Liver (tissue), 3 donors: ENCODE measurements at regions not wholly inside any gene's neighbourhood (a gene's known extent, or its start where the extent isn't known, plus 50 kb on each side); places are given as distances from the start of the nearest gene placed in this dataset.

Experiments
- ATF3 ChIP-seq: IDR thresholded peaks from 2 replicates; pipeline ENCODE4 v1.6.1; 2016; ENCODE audit warnings: antibody characterized with exemption
- CTCF ChIP-seq: fragments of 150-350 bp; IDR thresholded peaks from 2 replicates; pipeline ENCODE4 v1.5.1; 2017; ENCODE audit warnings: improper control_type of control experiment, low read depth, low read length; ENCODE audit not compliant: missing input control
- FOXA1 ChIP-seq: IDR thresholded peaks from 2 replicates; pipeline ENCODE4 v1.6.1; 2016; ENCODE audit warnings: antibody characterized with exemption
- HNF4A ChIP-seq, 2 donors: conservative IDR thresholded peaks; 2 replicates each; pipeline ENCODE4 v1.6.1; 2016; ENCODE audit warnings: antibody characterized with exemption in 2 of 2, mild to moderate bottlenecking in 2 of 2
- HNF4G ChIP-seq: IDR thresholded peaks from 2 replicates; pipeline ENCODE4 v1.6.1; 2016; ENCODE audit warnings: antibody characterized with exemption
- NR2F2 ChIP-seq: IDR thresholded peaks from 2 replicates; pipeline ENCODE4 v1.6.1; 2016; ENCODE audit warnings: antibody characterized with exemption
- RAD21 ChIP-seq, 2 donors: IDR thresholded peaks; 2 replicates each; pipeline ENCODE4 v1.6.1; 2016; ENCODE audit warnings: antibody characterized with exemption in 2 of 2, mild to moderate bottlenecking in 2 of 2
- REST ChIP-seq: IDR thresholded peaks from 2 replicates; pipeline ENCODE4 v1.6.1; 2016; ENCODE audit warnings: antibody characterized with exemption, mild to moderate bottlenecking
- SP1 ChIP-seq: IDR thresholded peaks from 2 replicates; pipeline ENCODE4 v1.6.1; 2018; ENCODE audit warnings: antibody characterized with exemption, mild to moderate bottlenecking
- TAF1 ChIP-seq: conservative IDR thresholded peaks from 2 replicates; pipeline ENCODE4 v1.6.1; 2016; ENCODE audit warnings: antibody characterized with exemption, mild to moderate bottlenecking
- YY1 ChIP-seq: IDR thresholded peaks from 2 replicates; pipeline ENCODE4 v1.6.1; 2016; ENCODE audit warnings: antibody characterized with exemption, mild to moderate bottlenecking
- TF ChIP-seq, protein P1 (sequence below): IDR thresholded peaks from 2 replicates; pipeline ENCODE4 v1.6.1; 2016; ENCODE audit warnings: antibody characterized with exemption
- donor health status: healthy.
- donor health status: healthy.

DNA sequence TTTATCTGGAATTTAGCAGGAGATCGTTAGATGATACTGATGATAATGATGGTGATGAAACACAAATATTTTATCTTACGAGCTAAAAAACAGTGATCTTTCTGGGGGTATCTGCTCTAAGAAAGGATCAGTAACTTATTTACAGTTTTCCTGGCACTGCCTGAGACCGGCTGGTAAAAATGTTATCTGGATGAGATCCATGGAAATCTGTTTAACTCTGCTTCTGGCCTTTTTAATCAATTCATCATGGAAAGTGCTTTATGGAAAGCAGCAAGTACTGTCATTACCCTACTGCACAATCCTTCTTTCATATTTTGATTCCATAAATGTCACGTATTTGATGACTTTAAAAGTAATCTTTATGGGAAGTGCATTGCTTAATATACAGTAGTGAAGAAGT is 612.7 kb upstream of the GCFC2 start:
- TF ChIP-seq, protein P1, sequence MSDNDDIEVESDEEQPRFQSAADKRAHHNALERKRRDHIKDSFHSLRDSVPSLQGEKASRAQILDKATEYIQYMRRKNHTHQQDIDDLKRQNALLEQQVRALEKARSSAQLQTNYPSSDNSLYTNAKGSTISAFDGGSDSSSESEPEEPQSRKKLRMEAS = no peak
- TF ChIP-seq CTCF = no peak
- no peak for TF ChIP-seq SP1
- no peak for TF ChIP-seq TAF1
- TF ChIP-seq HNF4A (conservative IDR thresholded peaks at IDR 0.05) = no peak
- no peak for TF ChIP-seq ATF3
- TF ChIP-seq NR2F2 = no peak
- no peak for TF ChIP-seq RAD21 (IDR thresholded peaks at IDR 0.05)
- no peak for TF ChIP-seq REST
- TF ChIP-seq YY1 = no peak
- no peak for TF ChIP-seq HNF4G
- no peak for TF ChIP-seq FOXA1
